Keratinocyte (primary cell): ENCODE measurements at regions not wholly inside any gene's neighbourhood (a gene's known extent, or its start where the extent isn't known, plus 50 kb on each side); places are given as distances from the start of the nearest gene placed in this dataset.

Experiments
- DNase-seq: peaks from one replicate; pipeline ENCODE4 v3.0.0-alpha.2; 2011; ENCODE audit warnings: low read depth, missing footprints, low spot score
- FAIRE-seq: peaks from 2 replicates; lab custom pipeline; 2011; peaks lifted over from hg19 to GRCh38; lab: Jason Lieb, UNC
- H2AFZ ChIP-seq: 2 replicates; pipeline ENCODE4 v1.6.0; 2012; ENCODE audit warnings: low read length, control low read depth, inconsistent platforms; ENCODE audit not compliant: control insufficient read depth
- H3K27ac ChIP-seq: 2 replicates; pipeline ENCODE4 v1.5.1; 2011; ENCODE audit warnings: low read length; ENCODE audit not compliant: control insufficient read depth, insufficient read depth
- H3K27me3 ChIP-seq: 3 replicates; pipeline ENCODE4 v1.6.0; 2011; ENCODE audit warnings: low read length; ENCODE audit not compliant: control insufficient read depth, insufficient read depth; ENCODE audit errors: extremely low read depth
- H3K36me3 ChIP-seq, 2 experiments: 2 replicates in 1 of 2; 3 replicates in 1 of 2; pipeline ENCODE4 v1.5.1; 2011; ENCODE audit warnings: low read length in 2 of 2, mild to moderate bottlenecking in 1 of 2; ENCODE audit not compliant: control insufficient read depth in 2 of 2, insufficient read depth in 2 of 2; ENCODE audit errors: extremely low read depth in 1 of 2
- H3K4me1 ChIP-seq: 3 replicates; pipeline ENCODE4 v1.5.1; 2011; ENCODE audit warnings: low read length; ENCODE audit not compliant: control insufficient read depth, insufficient read depth; ENCODE audit errors: extremely low read depth
- H3K4me2 ChIP-seq: 3 replicates; pipeline ENCODE4 v1.6.0; 2011; ENCODE audit warnings: low read depth, low read length; ENCODE audit not compliant: control insufficient read depth, insufficient read depth; ENCODE audit errors: extremely low read depth
- H3K4me3 ChIP-seq, 3 experiments: fragments of 200-600 bp in 1 of 3; sonication (generic) in 1 of 3; 2 replicates in 2 of 3; 3 replicates in 1 of 3; pipeline ENCODE4 v1.5.1; 2011 to 2016; ENCODE audit warnings: low read length in 3 of 3, mild to moderate bottlenecking in 3 of 3, control low read depth in 2 of 3, inconsistent platforms in 1 of 3, low read depth in 1 of 3, mixed read lengths in 1 of 3, mixed run types in 1 of 3, moderate library complexity in 1 of 3; ENCODE audit not compliant: control insufficient read depth in 2 of 3, insufficient read depth in 2 of 3; ENCODE audit errors: extremely low read depth in 1 of 3
- H3K79me2 ChIP-seq: 2 replicates; pipeline ENCODE4 v1.6.0; 2012; ENCODE audit warnings: low read length; ENCODE audit not compliant: control insufficient read depth, insufficient read depth
- H3K9ac ChIP-seq: 3 replicates; pipeline ENCODE4 v1.6.0; 2011; ENCODE audit warnings: low read length; ENCODE audit not compliant: control insufficient read depth, insufficient read depth; ENCODE audit errors: extremely low read depth
- H3K9me1 ChIP-seq: 3 replicates; pipeline ENCODE4 v1.6.0; 2011; ENCODE audit warnings: low read length; ENCODE audit not compliant: control insufficient read depth, insufficient read depth; ENCODE audit errors: extremely low read depth
- H3K9me3 ChIP-seq: 2 replicates; pipeline ENCODE4 v1.5.1; 2012; ENCODE audit warnings: low read depth, low read length; ENCODE audit not compliant: control insufficient read depth
- H4K20me1 ChIP-seq: 3 replicates; pipeline ENCODE4 v1.6.0; 2011; ENCODE audit warnings: low read length; ENCODE audit not compliant: control insufficient read depth, insufficient read depth; ENCODE audit errors: extremely low read depth
- CTCF ChIP-seq, 3 experiments: IDR thresholded peaks in 1 of 3; conservative IDR thresholded peaks in 1 of 3; optimal IDR thresholded peaks in 1 of 3; 2 replicates in 2 of 3; 3 replicates in 1 of 3; pipeline versions ENCODE3 to v1.5.1; 2011; ENCODE audit warnings: low read length in 3 of 3, mild to moderate bottlenecking in 3 of 3, moderate library complexity in 2 of 3, control low read depth in 1 of 3, inconsistent platforms in 1 of 3; ENCODE audit not compliant: insufficient read depth in 2 of 3; ENCODE audit errors: extremely low read depth in 1 of 3
- EZH2 ChIP-seq: IDR thresholded peaks from one replicate; pipeline ENCODE4 v1.6.1; 2012; ENCODE audit warnings: inconsistent platforms, mild to moderate bottlenecking, low read length, moderate library complexity
- dilution Hi-C: fragments of 300-500 bp; cut with MboI; formaldehyde crosslinking; loops from one replicate; pipeline ENCODE4 v1.7.0; 2020; ENCODE audit warnings: low sequenced_read_pairs; ENCODE audit not compliant: extremely low pct_ligation_motif_present

- Histone ChIP-seq H3K4me1 (no peaks in the 10 kb centered on the region), H3K9me3 (no peaks in the 10 kb centered on the region), H3K4me3 (no peak overlapping the region), H3K36me3 (no peaks in the 10 kb centered on the region), H3K27me3 (no peaks in the 10 kb centered on the region), H3K27ac (no peak overlapping the region), H3K4me2 (no peak overlapping the region), H3K9me1 (no peaks in the 10 kb centered on the region), H3K79me2 (no peaks in the 10 kb centered on the region), H4K20me1 (no peaks in the 10 kb centered on the region), H2AFZ (no peak overlapping the region), H3K9ac (no peak overlapping the region)
- dilution Hi-C loops, result no loop called here
- FAIRE-seq, result no peak
- TF ChIP-seq EZH2 (no peak), CTCF (optimal IDR thresholded peaks at IDR 0.05 in 1 of 3, IDR thresholded peaks at IDR 0.05 in 1 of 3, conservative IDR thresholded peaks at IDR 0.05 in 1 of 3; ENCODE audit: extremely low read depth in 1 of 3, insufficient read depth in 2 of 3, low read length in 3 of 3) (no peak)
- DNase-seq, result no peak
Observed at GRCh38 chr6:104522533-104522932, 337.2 kb downstream of the HACE1 start.

- Histone ChIP-seq H3K9ac (no peak overlapping the region), H3K4me1 (no peaks in the 10 kb centered on the region), H3K79me2 (no peaks in the 10 kb centered on the region), H3K36me3 (no peaks in the 10 kb centered on the region), H4K20me1 (no peaks in the 10 kb centered on the region), H3K4me3 (no peak overlapping the region), H3K27ac (no peak overlapping the region), H3K9me3 (no peaks in the 10 kb centered on the region), H3K27me3 (no peaks in the 10 kb centered on the region), H3K4me2 (no peak overlapping the region), H3K9me1 (no peaks in the 10 kb centered on the region), H2AFZ (no peak overlapping the region)
- no peak for TF ChIP-seq CTCF (optimal IDR thresholded peaks at IDR 0.05 in 1 of 3, IDR thresholded peaks at IDR 0.05 in 1 of 3, conservative IDR thresholded peaks at IDR 0.05 in 1 of 3; ENCODE audit: extremely low read depth in 1 of 3, insufficient read depth in 2 of 3, low read length in 3 of 3)
- TF ChIP-seq EZH2, result no peak
- FAIRE-seq (no peak), DNase-seq (no peak)
- dilution Hi-C loops, result no loop called here
Observed at GRCh38 chr6:104521176-104521575, 338.5 kb downstream of the HACE1 start.
